Renal pelvis (tissue), 1 donor: ENCODE measurements at regions not wholly inside any gene's neighbourhood (a gene's known extent, or its start where the extent isn't known, plus 50 kb on each side); places are given as distances from the start of the nearest gene placed in this dataset.
A peak's percentile ranks its signal among the peaks of the same experiment; 100 is the strongest.

Source experiments
- DNase-seq: peaks from one replicate; pipeline ENCODE4 v3.0.0-alpha.2; 2013

GRCh38 chr4:84441758-84442377, 57.2 kb downstream of the NKX6-1 start:
- no peak for DNase-seq

GRCh38 chr4:84439996-84440395, 59.1 kb downstream of the NKX6-1 start:
- DNase-seq: no peak

DNA sequence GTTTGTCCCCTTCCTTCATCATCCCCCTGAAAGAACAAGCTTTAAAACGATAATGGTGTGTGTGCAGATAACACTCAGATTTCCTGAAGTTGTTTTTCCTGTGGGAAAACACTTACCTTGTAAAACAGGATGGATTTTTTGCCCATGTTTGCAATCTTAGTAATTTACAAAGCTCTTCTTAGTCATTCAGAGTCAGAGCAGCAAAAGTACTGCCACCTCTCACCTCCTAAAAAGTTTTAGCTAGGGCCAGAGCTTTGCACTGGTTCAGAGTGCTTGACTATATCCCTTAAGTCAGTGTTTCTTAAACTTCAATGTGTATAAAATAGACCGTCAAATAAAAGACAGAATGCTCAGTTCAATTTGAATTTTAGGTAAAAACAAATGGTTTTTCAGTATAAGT, 62.3 kb downstream of the NKX6-1 start:
- no peak for DNase-seq

- no peak for DNase-seq
These were observed 64.7 kb downstream of the NKX6-1 start for GRCh38 chr4:84434344-84434743.

DNA sequence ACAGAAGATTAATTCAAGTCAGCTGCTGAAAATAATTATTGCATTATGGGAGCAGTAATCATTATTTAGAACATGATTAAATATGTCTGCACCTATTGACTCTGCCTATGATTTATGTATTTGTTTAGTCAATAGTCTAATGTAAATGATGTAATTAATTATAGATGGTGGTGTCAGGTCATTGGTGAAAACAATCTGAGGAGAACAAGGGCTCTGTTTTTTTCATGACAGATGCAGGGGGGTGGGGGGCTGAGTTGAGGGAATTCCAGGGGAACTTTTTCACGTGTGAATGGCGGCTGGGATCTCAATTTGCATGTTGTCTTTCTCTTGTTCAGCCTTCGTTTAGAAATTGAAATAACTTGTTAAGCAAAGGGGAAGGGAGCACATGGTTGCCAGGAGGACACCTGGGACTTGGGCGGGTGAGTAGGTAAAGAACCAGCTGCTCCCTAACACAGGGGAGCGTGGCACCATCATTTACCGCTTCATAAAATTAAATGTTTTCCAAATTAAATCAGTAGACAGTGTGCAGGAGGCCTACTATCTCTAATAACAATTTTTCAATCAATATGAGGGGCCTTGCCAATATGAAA, 65.4 kb downstream of the NKX6-1 start:
- DNase-seq: no peak

- no peak for DNase-seq
These were observed 66.4 kb downstream of the NKX6-1 start for GRCh38 chr4:84432713-84433112.

DNA sequence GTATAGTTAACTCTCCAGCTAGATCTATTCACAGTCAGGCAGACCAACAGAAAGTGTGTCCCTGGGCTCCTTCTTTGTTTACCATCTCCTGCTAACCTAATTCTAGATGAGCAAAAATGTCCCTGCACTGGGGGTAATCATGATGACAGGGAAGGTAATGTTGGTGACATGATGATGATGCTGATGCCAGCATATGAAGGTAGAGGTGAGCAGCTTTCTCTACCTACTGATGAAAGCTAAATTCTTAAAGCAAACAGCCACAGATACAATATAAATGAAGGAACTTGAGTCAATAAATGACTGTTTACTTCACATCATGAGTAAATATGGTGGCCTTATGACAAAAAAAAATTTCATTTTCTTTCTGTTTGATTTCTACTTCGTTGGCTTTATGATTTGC, 78.5 kb downstream of the NKX6-1 start:
- no peak for DNase-seq

GRCh38 chr4:84419201-84419600, 79.9 kb downstream of the NKX6-1 start:
- peak; percentile 60 for DNase-seq

DNA sequence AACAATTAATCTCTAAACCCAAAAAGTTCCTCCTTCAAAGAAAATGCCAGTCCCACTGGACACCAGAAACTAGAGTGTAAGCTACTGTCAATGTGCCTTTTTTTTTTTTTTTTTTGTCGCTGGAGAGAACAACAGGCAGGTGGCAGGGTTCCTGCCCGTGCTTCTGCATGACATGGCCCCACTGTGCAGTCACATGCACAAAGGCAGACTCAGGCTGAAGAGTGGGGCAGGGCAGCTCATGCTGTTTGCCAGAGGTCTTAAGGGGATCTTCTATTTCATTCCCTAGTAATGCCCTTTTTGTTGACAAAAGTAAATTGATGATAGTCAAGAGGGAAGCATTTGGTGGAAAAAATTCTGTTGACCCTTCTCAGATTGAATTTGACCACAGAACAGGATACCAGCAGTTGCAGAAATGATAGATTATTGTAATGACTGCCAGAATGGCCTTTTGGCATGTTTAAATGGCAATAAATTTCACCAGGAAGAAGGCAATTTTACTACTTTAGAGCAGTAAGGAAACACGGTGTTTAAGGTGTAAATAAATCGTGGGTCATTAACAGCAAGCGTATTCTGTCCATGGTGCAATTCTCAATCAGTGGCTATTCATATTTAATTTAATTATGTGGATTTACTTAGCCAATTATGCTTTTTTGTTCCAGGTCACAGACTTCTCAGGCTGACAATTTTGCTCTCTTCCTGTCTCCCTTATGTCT, 80.9 kb downstream of the NKX6-1 start:
- peak; percentile 37 for DNase-seq

DNA sequence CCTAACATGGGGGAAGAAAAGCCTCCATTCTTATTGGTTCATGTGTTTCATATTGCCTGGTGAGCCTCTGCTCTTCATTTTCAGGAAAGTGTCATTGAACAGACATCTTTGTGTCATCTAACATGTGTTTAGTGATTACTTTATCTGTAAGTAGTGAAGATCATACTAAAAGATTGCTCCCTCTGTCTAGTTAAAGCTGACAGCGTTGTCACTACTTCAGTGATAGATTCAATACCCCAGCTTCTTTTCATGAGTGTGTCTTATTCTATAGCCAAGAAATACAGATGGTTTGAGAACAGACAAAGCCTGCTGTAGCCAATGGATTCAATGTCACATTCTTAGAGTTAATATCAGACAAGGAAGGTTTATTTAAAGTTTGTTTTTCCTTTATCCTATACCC, 85.1 kb downstream of the NKX6-1 start:
- no peak for DNase-seq

DNA sequence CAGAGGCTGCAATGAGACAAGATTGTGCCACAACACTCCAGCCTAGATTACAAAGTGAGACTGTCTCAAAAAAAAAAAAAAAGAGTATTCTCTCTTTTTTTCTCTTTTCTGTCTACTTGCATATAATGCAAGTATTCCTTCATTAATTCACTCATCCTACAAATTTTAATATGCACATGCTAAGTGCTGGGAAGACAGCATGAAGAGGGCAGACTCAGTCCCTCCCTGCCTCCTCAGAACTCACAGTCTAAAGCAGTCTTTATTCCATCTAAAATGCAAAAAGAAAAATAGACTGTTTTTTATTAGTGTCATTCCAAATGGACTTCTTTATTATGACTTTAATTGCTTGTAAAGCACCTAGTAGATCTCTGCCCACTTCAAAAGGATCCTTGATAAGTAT, 85.6 kb downstream of the NKX6-1 start:
- DNase-seq: no peak

- DNase-seq: no peak
These were observed 87.0 kb downstream of the NKX6-1 start for GRCh38 chr4:84412062-84412461.

GRCh38 chr4:84407554-84408407, 91.3 kb downstream of the NKX6-1 start:
- no peak for DNase-seq

DNA sequence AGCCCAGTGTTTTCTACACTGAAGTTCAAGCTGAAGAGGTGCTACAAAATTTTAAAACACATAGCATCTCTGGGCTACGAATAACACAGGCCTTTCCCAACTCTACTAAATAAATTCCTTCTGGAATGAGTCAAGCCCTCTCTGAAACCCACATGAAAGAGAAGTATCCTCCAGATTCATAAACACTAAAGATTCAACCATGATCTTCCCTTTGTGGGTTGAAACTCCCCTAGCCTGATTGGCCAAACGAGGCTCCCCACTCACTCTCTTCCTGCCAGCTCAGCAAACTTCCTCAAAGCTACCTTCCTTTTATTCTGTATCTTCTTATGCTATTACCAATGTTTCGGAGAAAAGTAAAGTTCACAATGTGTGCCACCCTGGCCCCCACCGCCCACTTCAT, 95.4 kb downstream of the NKX6-1 start:
- no peak for DNase-seq

GRCh38 chr4:84401701-84402306, 97.3 kb downstream of the NKX6-1 start:
- peak; percentile 39 for DNase-seq

DNA sequence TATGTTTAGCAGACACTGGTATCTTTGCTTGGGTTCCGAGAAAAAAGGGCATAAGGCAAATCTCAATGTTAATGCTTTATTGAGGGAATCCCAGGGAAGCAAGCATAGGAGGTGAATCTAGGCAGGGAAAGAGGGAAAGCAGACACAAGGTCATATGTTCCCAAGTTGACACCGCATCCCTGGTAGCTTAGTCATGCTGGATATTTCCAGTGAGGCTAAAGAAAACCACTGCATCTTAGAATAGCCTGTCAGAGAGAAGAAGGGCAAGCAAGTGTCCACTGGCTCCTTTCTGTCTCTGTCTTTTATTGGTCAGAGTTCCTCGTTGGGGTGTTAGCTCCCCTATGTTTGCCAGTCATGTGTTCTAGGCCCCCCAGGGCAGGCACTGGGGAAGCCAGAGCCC, 104.7 kb downstream of the NKX6-1 start:
- DNase-seq: no peak

DNA sequence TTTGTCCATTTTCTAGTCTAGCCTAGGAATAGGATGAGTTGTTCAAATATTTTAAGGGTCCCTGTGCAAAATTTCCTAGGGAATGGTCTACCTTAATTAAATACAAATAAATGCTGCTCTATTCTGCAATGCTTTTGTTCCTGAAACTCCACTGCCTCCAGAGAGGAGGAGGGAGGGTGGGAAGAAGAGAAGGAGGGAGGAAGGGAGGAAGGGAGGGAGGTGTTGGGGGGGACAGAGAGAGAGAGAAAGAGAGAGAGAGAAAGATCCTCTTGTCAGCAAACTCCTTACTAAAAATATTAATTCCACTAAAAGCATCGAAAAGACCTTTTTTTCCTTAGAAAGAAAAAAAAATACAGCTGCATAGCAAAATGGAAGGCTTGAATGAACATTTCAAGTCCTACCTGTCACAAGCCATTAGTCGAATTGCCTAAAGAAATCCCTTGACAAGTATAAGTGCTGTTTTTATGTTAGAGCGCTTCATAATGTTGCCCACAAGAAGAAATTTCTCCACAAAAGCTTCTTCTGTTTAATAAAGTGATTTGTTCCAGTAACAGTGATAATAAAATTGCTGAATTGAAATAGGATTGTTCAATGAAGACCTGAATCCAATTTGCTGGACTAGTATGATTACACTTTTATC, 106.0 kb downstream of the NKX6-1 start:
- DNase-seq: no peak

DNA sequence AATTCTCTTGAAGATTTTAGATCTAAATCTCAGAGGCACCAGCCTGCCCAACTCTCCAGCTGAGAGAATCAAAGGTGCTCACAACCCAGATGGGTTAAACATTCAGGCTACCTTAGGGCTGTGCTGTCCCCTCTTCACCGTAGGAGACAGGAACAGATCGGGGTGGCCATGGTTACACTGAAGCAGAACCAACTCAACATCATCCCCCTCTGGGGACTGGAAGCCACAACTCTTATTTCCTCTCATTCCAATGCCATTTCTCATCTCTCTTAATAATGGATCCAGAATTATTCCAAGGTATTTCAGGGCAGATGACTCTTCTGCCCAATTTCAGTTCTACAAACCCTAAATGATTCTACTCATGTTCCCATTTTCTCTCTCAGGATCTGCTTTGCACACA, 109.7 kb downstream of the NKX6-1 start:
- no peak for DNase-seq

DNA sequence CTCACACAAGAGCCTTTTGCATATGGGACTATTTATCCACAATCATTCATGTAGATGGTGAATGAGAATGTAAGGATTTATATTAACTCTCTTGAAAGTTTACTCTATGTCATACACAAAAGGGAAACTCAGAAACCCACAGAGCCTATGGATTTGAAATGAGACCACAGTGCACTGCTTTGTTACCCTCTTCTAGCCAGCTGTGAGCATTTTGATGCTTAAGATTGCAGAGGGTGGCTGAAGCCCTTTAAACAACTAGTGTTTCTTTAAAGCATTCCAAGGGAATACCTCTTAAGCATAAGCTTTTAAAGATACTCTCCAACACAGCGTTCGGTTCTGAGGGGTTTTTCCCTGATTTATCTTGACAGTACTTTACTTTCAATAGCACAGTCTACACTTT, 113.9 kb downstream of the NKX6-1 start:
- DNase-seq: no peak

DNA sequence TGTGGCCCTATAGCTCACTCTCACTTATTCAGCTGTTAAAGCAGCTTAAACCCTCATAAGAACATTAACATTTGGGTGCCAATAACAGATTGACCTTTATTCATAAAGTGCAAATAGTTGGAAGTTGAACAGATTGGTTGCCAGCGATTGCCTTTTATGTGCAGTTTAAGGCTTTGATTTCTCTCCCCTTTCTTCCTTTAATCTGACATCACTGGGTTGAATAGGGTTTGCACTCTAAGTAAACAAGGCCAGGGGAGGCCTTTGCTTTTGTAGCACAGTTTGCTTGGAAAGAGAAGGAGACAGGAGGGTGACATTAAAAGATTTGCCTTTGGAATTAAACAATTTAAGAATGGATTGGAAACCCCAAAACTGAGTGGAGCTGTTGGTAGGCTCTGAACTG, 114.3 kb downstream of the NKX6-1 start:
- no peak for DNase-seq

DNA sequence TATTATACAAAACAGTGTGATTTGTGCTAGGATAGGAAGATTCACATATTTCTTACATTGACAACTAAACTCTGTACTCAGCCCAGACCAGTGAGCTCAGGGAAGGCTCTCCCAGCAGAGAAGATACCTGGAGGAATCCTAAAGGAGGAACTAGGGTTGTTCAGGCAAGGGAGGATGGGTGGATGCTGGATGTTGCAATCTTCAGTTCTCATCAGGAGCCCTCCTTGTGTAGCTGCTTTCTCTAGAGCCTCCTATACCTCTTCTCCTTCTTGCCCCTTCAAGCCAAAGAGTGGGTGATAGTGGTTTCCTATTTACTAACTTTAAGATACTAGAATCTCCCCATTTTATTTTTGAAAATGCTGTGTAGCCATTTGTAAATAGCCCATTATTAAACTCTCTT, 117.3 kb downstream of the NKX6-1 start:
- DNase-seq: no peak
